NCI-H524 (cell line): ENCODE measurements at regions not wholly inside any gene's neighbourhood (a gene's known extent, or its start where the extent isn't known, plus 50 kb on each side); places are given as distances from the start of the nearest gene placed in this dataset.
"Not testable (repeated sequence)": the region's sequence is repeated elsewhere in the genome, so short reads cannot be mapped to it uniquely, and the experiment has no call there.

Experiments
- DNase-seq, 2 experiments: peaks; one replicate each; lab custom pipeline; 2025; lab: John Stamatoyannopoulos, UW

GRCh38 chr3:162987085-162987794, 1490.6 kb downstream of the OTOL1 start:
- DNase-seq = not testable (repeated sequence)

- DNase-seq = peak in 1 of 2 experiments; percentile 36
Observed at GRCh38 chr3:162992741-162993140, 1496.1 kb downstream of the OTOL1 start.

GRCh38 chr3:162994165-162994564, 1497.6 kb downstream of the OTOL1 start:
- DNase-seq = no peak

DNA sequence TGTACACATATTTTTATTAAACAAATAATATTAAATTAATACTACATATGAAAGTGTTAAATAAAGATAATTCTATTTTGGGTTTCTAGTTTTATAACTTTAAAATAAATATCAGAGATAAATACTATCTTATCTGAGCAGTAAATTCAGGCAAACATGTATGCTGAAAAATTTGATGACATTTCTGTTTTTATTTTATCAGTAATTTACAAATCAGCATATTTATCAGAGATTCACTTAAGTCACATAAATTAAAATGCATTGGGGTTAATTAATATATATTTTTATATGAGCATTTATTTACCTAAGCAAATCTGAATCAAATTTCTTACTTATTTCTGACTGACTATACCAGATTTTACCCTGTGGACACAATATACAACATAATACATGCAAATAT, 1499.8 kb downstream of the OTOL1 start:
- DNase-seq = no peak

GRCh38 chr3:162998205-162998604, 1501.6 kb downstream of the OTOL1 start:
- DNase-seq = no peak

DNA sequence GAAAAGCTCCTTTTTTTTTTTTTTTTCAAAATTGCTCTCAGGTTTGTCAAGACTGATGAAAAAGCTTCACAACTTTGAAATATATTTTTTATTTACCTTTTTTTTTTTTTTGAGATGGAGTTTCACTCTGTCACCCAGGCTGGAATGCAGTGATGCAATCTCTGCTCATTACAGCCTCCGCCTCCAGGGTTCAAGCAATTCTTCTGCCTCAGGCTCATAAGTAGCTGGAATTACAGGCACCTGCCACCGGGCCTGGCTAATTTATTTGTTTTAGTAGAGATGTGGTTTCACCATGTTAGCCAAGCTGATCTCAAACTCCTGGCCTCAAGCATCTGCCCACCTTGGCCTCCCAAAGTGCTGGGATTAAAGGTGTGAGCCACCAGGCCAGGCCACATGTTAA, 1515.0 kb downstream of the OTOL1 start:
- DNase-seq = no peak

GRCh38 chr3:163016251-163016650, 1519.6 kb downstream of the OTOL1 start:
- no peak for DNase-seq

- DNase-seq = no peak
Observed at GRCh38 chr3:163018067-163018466, 1521.5 kb downstream of the OTOL1 start.

- no peak for DNase-seq
Observed at GRCh38 chr3:163018664-163019063, 1522.1 kb downstream of the OTOL1 start.

- peak in 1 of 2 experiments; percentile 13 for DNase-seq
Observed at GRCh38 chr3:163019260-163019659, 1522.7 kb downstream of the OTOL1 start.

- DNase-seq = no peak
Observed at GRCh38 chr3:163033652-163034051, 1537.0 kb downstream of the OTOL1 start.

DNA sequence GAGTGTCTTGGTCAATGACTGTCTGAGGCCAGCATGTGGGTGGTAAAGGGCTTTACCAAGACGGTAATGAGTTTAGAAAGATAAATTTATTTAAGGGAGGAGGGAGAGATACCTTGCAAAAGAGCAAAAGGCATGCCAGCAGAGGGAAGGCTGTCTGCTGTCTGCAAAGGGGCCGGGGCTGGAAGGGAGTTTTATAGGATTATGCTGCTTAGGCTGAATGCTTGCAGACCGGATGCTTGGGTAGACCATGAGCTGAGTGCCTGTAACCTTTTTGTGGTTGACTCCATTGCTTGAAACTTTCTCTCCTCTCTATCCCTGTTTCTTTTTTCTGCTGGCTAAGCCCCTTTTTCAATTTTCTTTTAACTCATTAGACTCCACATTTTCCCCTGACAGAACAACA, 1543.0 kb downstream of the OTOL1 start:
- no peak for DNase-seq

GRCh38 chr3:163043074-163043473, 1546.5 kb downstream of the OTOL1 start:
- peak in 1 of 2 experiments; percentile 18 for DNase-seq

DNA sequence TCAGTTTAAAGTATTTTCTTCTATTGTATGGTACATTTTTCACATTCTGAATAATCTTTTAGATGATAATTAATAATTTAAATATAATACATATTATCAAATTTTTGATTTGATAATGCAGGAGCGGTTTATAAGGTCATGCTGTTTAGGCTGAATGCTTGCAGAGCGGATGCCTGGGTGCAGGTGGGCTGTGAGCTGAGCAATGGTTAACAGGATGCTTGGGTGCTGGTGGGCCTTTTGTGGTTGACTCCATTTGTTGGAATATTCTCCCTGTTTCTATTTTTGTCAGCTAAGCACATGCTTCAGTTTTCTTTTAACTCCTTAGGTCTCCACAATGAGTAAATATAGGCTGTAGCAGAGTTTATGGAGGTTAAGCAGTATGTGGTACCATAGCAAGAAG, 1549.3 kb downstream of the OTOL1 start:
- DNase-seq = no peak

GRCh38 chr3:163048881-163049280, 1552.3 kb downstream of the OTOL1 start:
- no peak for DNase-seq

DNA sequence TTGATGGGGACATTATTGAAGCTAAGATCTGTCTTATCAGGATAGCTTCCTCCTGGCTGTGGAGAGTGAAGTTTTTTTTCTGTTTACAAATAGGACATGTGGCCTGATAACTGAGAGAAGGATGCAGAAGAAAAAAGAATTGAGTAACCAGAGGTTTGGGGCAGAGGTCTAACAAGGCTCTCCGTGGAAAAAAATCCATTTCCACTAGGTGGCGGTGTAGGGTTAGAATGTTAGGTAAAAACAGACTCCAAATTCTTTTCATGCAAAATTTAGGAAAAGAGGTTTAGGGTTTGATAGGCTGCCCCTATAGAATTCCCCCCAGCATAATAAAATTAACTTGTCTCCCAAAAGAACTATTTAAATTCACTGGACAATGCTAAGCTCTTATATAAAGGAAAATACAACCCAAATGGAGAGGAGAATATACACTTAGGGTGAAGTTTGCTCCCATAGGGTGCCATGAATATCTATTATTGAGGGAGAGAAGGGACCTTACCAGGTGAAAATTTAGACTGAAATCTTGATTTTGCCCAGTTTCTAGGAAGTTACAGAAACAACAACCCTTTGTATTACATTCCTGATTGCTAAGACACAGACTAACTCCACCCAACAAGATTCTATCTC, 1560.4 kb downstream of the OTOL1 start:
- peak; percentile 56 to 66 for DNase-seq

DNA sequence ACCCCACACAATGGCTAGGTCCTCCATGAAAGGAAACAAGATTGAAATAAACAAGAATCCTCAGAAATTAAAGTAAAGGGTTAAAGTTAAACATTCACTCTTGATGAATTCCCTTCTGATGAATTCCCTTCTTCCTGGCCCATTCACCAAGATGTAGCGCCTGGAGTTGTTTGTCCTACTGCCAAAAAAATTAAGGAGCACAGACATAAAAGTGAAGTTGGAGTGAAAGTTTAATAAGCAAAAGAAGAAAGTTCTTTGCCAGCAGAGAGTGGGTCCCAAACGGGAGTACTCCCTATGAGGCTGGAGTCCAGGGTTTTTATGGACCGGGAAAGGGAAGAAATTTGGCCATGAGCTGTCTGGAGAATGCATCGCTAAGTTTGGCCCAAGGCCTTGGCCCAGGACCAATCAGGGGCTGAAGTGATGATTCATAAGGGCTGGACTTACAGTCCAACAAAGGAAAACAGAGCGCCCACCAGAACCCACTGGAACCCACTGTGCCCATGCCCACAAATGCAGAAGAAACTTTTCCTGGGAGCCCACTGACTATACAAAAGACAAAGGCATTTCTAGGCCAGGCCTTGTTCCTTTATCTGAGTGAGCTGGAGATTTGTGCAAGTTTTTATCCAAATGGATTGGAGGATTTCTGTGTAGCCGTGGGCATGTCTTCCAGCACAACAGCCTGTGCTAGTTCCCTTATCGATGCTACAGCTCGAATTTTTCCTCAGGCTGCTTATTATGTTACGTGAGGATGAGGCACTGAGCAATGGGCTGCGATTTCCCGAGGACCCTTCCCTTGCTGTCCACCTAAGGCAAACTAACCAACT, 1561.6 kb downstream of the OTOL1 start:
- DNase-seq = no peak

GRCh38 chr3:163071713-163072112, 1575.1 kb downstream of the OTOL1 start:
- DNase-seq = no peak
